H1 (cell line): ENCODE measurements at regions not wholly inside any gene's neighbourhood (a gene's known extent, or its start where the extent isn't known, plus 50 kb on each side); places are given as distances from the start of the nearest gene placed in this dataset.

Experiments
- CTCF ChIA-PET: fragments of 300-600 bp; sonication (Branson Sonifier 250); formaldehyde crosslinking; loops from one replicate; lab custom pipeline; 2021; ENCODE audit not compliant: partially characterized antibody; lab: Charles Lee
- POLR2A ChIA-PET: fragments of 300-600 bp; sonication (Branson Sonifier 250); formaldehyde crosslinking; loops from one replicate; lab custom pipeline; 2021; ENCODE audit warnings: inconsistent platforms; ENCODE audit not compliant: partially characterized antibody; lab: Charles Lee
- DNase-seq, 2 experiments: peaks; one replicate each; pipeline versions ENCODE4 v3.0.0 to v3.0.0-alpha.2; 2010 to 2022; ENCODE audit warnings: low spot score in 2 of 2, low read depth in 1 of 2, mixed read lengths in 1 of 2
- FAIRE-seq: peaks from 2 replicates; lab custom pipeline; 2011; peaks lifted over from hg19 to GRCh38; lab: Jason Lieb, UNC
- H2AFZ ChIP-seq: 2 replicates; pipeline ENCODE4 v1.8.1; 2012; ENCODE audit warnings: low read length, inconsistent platforms
- H2AK5ac ChIP-seq: 2 replicates; pipeline ENCODE4 v1.6.1; 2013; ENCODE audit warnings: low read depth, low read length
- H2BK120ac ChIP-seq: replicated peaks from 2 replicates; pipeline ENCODE3; 2013; ENCODE audit warnings: low read depth, low read length, inconsistent platforms
- H2BK12ac ChIP-seq: 2 replicates; pipeline ENCODE4 v1.6.1; 2013; ENCODE audit warnings: low read depth, low read length
- H2BK15ac ChIP-seq: 2 replicates; pipeline ENCODE4 v1.6.1; 2013; ENCODE audit warnings: low read length
- H2BK20ac ChIP-seq: 2 replicates; pipeline ENCODE4 v1.6.1; 2013; ENCODE audit warnings: low read length
- H2BK5ac ChIP-seq: 2 replicates; pipeline ENCODE4 v1.6.1; 2013; ENCODE audit warnings: low read depth, low read length
- H3K14ac ChIP-seq: 2 replicates; pipeline ENCODE4 v1.6.1; 2013; ENCODE audit warnings: inconsistent platforms; ENCODE audit not compliant: insufficient read length
- H3K18ac ChIP-seq: 2 replicates; pipeline ENCODE4 v1.6.1; 2013; ENCODE audit warnings: low read length; ENCODE audit errors: extremely low read depth
- H3K23ac ChIP-seq: 2 replicates; pipeline ENCODE4 v1.6.1; 2013; ENCODE audit warnings: inconsistent platforms; ENCODE audit not compliant: insufficient read length
- H3K23me2 ChIP-seq: 2 replicates; pipeline ENCODE4 v1.6.1; 2013; ENCODE audit warnings: low read depth, low read length
- H3K27ac ChIP-seq: 2 replicates; pipeline ENCODE4 v1.6.1; 2011; ENCODE audit warnings: low read depth, low read length, inconsistent platforms
- H3K27me3 ChIP-seq, 4 experiments: replicated peaks in 1 of 4; 1 replicate in 1 of 4; 2 replicates in 3 of 4; pipeline versions ENCODE4 v1.6.1 to v1.8.1; 2011 to 2013; ENCODE audit warnings: low read length in 3 of 4, mild to moderate bottlenecking in 3 of 4, inconsistent platforms in 2 of 4, mixed read lengths in 2 of 4, moderate library complexity in 1 of 4; ENCODE audit not compliant: control insufficient read depth in 3 of 4, insufficient read depth in 3 of 4; ENCODE audit errors: extremely low read depth in 1 of 4
- H3K36me3 ChIP-seq, 4 experiments: 2 replicates each; pipeline versions ENCODE4 v1.6.1 to v1.8.1; 2011 to 2013; ENCODE audit warnings: mild to moderate bottlenecking in 4 of 4, low read length in 3 of 4, moderate library complexity in 2 of 4, control low read depth in 1 of 4, inconsistent platforms in 1 of 4; ENCODE audit not compliant: insufficient read depth in 4 of 4, control insufficient read depth in 2 of 4
- H3K4ac ChIP-seq: replicated peaks from 2 replicates; pipeline ENCODE3; 2013; ENCODE audit warnings: low read length, low read depth, mixed read lengths, inconsistent platforms; ENCODE audit not compliant: insufficient read length
- H3K4me1 ChIP-seq, 4 experiments: replicated peaks in 1 of 4; 1 replicate in 1 of 4; 2 replicates in 3 of 4; pipeline versions ENCODE4 v1.6.1 to v1.8.1; 2011 to 2013; ENCODE audit warnings: low read length in 3 of 4, inconsistent platforms in 2 of 4, mixed read lengths in 1 of 4; ENCODE audit not compliant: insufficient read depth in 4 of 4, control insufficient read depth in 3 of 4
- H3K4me2 ChIP-seq, 2 experiments: 2 replicates each; pipeline versions ENCODE4 v1.6.1 to v1.8.1; 2011 to 2013; ENCODE audit warnings: low read depth in 2 of 2, low read length in 2 of 2, control low read depth in 1 of 2, inconsistent platforms in 1 of 2, mild to moderate bottlenecking in 1 of 2; ENCODE audit not compliant: insufficient read depth in 1 of 2
- H3K4me3 ChIP-seq, 4 experiments: fragments of 200-600, 300-600 bp in 1 of 4; sonication (generic), shearing (Covaris generic), sonication (Bioruptor Twin) in 1 of 4; 2 replicates each; pipeline versions ENCODE4 v1.5.1 to v1.8.1; 2011 to 2016; ENCODE audit warnings: low read length in 4 of 4, low read depth in 3 of 4, control low read depth in 2 of 4, inconsistent platforms in 2 of 4, mild to moderate bottlenecking in 2 of 4, mixed read lengths in 1 of 4, moderate library complexity in 1 of 4; ENCODE audit not compliant: insufficient read depth in 2 of 4; ENCODE audit errors: extremely low read depth in 1 of 4
- H3K56ac ChIP-seq: replicated peaks from 2 replicates; pipeline ENCODE3; 2013; ENCODE audit warnings: low read depth, mild to moderate bottlenecking, mixed read lengths, low read length, inconsistent platforms; ENCODE audit not compliant: insufficient read length
- H3K79me1 ChIP-seq: 2 replicates; pipeline ENCODE4 v1.6.1; 2013; ENCODE audit warnings: low read depth, low read length, control low read depth
- H3K79me2 ChIP-seq, 2 experiments: 2 replicates each; pipeline versions ENCODE4 v1.6.1 to v1.8.1; 2012 to 2013; ENCODE audit warnings: low read length in 2 of 2, mild to moderate bottlenecking in 2 of 2, inconsistent platforms in 1 of 2; ENCODE audit not compliant: insufficient read depth in 2 of 2, control insufficient read depth in 1 of 2
- H3K9ac ChIP-seq, 4 experiments: replicated peaks in 1 of 4; 1 replicate in 1 of 4; 2 replicates in 3 of 4; pipeline versions ENCODE4 v1.6.1 to v1.8.1; 2011 to 2013; ENCODE audit warnings: low read depth in 3 of 4, low read length in 3 of 4, control low read depth in 2 of 4, mild to moderate bottlenecking in 2 of 4, moderate library complexity in 2 of 4, inconsistent platforms in 1 of 4; ENCODE audit errors: extremely low read depth in 1 of 4
- H3K9me3 ChIP-seq, 2 experiments: 2 replicates each; pipeline versions ENCODE4 v1.6.1 to v1.8.1; 2012 to 2013; ENCODE audit warnings: mild to moderate bottlenecking in 2 of 2, moderate library complexity in 2 of 2, control low read depth in 1 of 2, inconsistent platforms in 1 of 2, low read depth in 1 of 2, low read length in 1 of 2, mixed read lengths in 1 of 2; ENCODE audit not compliant: insufficient read depth in 2 of 2
- H4K20me1 ChIP-seq, 2 experiments: replicated peaks in 1 of 2; 2 replicates each; pipeline versions ENCODE3 to v1.8.1; 2011 to 2013; ENCODE audit warnings: inconsistent platforms in 2 of 2, low read length in 2 of 2, mild to moderate bottlenecking in 1 of 2; ENCODE audit not compliant: insufficient read depth in 2 of 2, control insufficient read depth in 1 of 2
- H4K5ac ChIP-seq: 2 replicates; pipeline ENCODE4 v1.6.1; 2013; ENCODE audit warnings: low read length, low read depth, mixed read lengths, inconsistent platforms; ENCODE audit not compliant: insufficient read length
- H4K8ac ChIP-seq: 2 replicates; pipeline ENCODE4 v1.8.0; 2013; ENCODE audit warnings: mild to moderate bottlenecking, moderate library complexity, low read length, inconsistent platforms; ENCODE audit not compliant: insufficient read depth; ENCODE audit errors: extremely low read depth
- H4K91ac ChIP-seq: replicated peaks from 2 replicates; pipeline ENCODE3; 2013; ENCODE audit warnings: low read length, mixed read lengths, inconsistent platforms; ENCODE audit not compliant: insufficient read length
- CBX5 ChIP-seq: fragments of 300-800, 300-1000 bp; sonication (generic); IDR thresholded peaks from 2 replicates; pipeline ENCODE4 v1.7.1; 2016; ENCODE audit warnings: antibody characterized with exemption, low read length, low read depth
- CTBP2 ChIP-seq: IDR thresholded peaks from 2 replicates; pipeline ENCODE4 v1.7.0; 2011; ENCODE audit warnings: borderline replicate concordance, mild to moderate bottlenecking, moderate library complexity, mixed read lengths, low read length; ENCODE audit not compliant: insufficient read depth, insufficient read length
- GABPA ChIP-seq: IDR thresholded peaks from 2 replicates; pipeline ENCODE4 v1.6.1; 2011; ENCODE audit warnings: mild to moderate bottlenecking, low read length, moderate library complexity, borderline replicate concordance; ENCODE audit not compliant: insufficient read depth
- GTF2F1 ChIP-seq: IDR thresholded peaks from 2 replicates; pipeline ENCODE4 v1.6.1; 2012; ENCODE audit warnings: low read depth, low read length, improper control_type of control experiment, borderline replicate concordance
- KDM5A ChIP-seq: fragments of 200-600 bp; IDR thresholded peaks from 2 replicates; pipeline ENCODE4 v1.7.1; 2012; ENCODE audit warnings: mild to moderate bottlenecking, low read length, inconsistent platforms, mixed read lengths
- PHF8 ChIP-seq: fragments of 200-600 bp; sonication (generic); conservative IDR thresholded peaks from 2 replicates; pipeline ENCODE4 v1.7.1; 2012; ENCODE audit warnings: low read depth, mild to moderate bottlenecking, inconsistent platforms, low read length, moderate library complexity
- POLR2AphosphoS5 ChIP-seq: IDR thresholded peaks from 2 replicates; pipeline ENCODE4 v1.6.1; 2011; ENCODE audit warnings: low read depth, low read length
- SP2 ChIP-seq: IDR thresholded peaks from 2 replicates; pipeline ENCODE4 v1.6.1; 2012; ENCODE audit warnings: mild to moderate bottlenecking, low read length, inconsistent platforms
- TAF1 ChIP-seq: IDR thresholded peaks from 2 replicates; pipeline ENCODE4 v1.6.1; 2011; ENCODE audit warnings: mild to moderate bottlenecking, low read depth, low read length
- TF ChIP-seq, protein P1 (sequence below): IDR thresholded peaks from 2 replicates; pipeline ENCODE4 v1.6.1; 2011; ENCODE audit warnings: low read length, improper control_type of control experiment
- TF ChIP-seq, protein P2 (sequence below): IDR thresholded peaks from 2 replicates; pipeline ENCODE4 v1.6.1; 2012; ENCODE audit warnings: low read length, inconsistent platforms

DNA sequence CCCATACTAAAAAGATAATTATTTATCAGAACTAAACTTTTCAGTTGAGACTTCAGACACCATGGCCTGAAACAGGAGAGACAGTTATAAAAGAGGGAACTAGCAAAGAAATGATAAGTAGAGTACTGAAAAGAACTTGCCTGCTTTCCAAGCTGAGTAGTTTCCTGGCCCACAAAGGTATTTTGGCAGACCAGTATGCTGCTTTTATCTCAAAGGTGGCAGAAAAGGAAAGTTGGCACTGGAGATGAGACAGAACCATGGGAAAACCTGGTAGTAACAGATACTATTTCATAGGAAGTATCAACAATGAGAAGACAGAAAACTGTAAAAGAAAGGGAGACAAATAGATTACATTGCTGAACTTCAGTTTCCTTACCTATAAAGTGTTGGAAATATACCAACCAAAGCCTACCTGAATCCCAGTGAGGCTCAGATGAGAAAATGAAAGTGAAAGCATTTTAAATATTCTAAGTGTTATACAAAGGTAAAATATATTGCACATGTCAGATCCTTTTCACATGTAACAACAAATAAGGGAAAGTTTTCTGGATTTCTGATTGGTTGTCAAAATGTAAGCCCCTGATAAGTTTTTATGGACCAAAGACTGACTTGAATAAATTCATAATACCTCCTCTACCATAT is 155.3 kb upstream of the FSCB start:
- Histone ChIP-seq H3K36me3 (no peaks in the 10 kb centered on the region), H2BK12ac (no peak overlapping the region), H4K91ac (no peak overlapping the region), H3K27me3 (no peaks in the 10 kb centered on the region), H4K8ac (no peak overlapping the region), H3K56ac (no peak overlapping the region), H3K18ac (no peak overlapping the region), H3K14ac (no peak overlapping the region), H3K9me3 (no peaks in the 10 kb centered on the region), H3K27ac (no peak overlapping the region), H3K4me3 (no peak overlapping the region), H2AFZ (no peak overlapping the region), H3K9ac (no peak overlapping the region), H3K79me1 (no peaks in the 10 kb centered on the region), H4K20me1 (no peaks in the 10 kb centered on the region), H3K23me2 (no peaks in the 10 kb centered on the region), H3K4ac (no peak overlapping the region), H2BK120ac (no peak overlapping the region), H2AK5ac (no peak overlapping the region), H3K79me2 (no peaks in the 10 kb centered on the region), H3K23ac (no peak overlapping the region), H2BK15ac (no peak overlapping the region), H4K5ac (no peak overlapping the region), H3K4me1 (peaks cover 0 to 4% (median 0%) of the 10 kb centered on the region in 4 experiments; a peak in 1 of 7 replicates), H2BK20ac (no peak overlapping the region), H3K4me2 (no peak overlapping the region), H2BK5ac (no peak overlapping the region)
- DNase-seq (no peak), FAIRE-seq (no peak)
- ChIA-PET POLR2A (no interaction called here), CTCF (interaction anchor here (1.0 kb wide), 1 partner anchor 142 kb away, joined by 3 read pairs; no protein-coding TSS in a partner anchor)
- TF ChIP-seq TAF1 = no peak
- no peak for TF ChIP-seq GABPA
- no peak for TF ChIP-seq CBX5
- no peak for TF ChIP-seq POLR2AphosphoS5
- TF ChIP-seq, protein P1, sequence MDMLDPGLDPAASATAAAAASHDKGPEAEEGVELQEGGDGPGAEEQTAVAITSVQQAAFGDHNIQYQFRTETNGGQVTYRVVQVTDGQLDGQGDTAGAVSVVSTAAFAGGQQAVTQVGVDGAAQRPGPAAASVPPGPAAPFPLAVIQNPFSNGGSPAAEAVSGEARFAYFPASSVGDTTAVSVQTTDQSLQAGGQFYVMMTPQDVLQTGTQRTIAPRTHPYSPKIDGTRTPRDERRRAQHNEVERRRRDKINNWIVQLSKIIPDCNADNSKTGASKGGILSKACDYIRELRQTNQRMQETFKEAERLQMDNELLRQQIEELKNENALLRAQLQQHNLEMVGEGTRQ = no peak
- no peak for TF ChIP-seq KDM5A
- TF ChIP-seq SP2 = no peak
- TF ChIP-seq GTF2F1 = no peak
- no peak for TF ChIP-seq PHF8
- TF ChIP-seq, protein P2, sequence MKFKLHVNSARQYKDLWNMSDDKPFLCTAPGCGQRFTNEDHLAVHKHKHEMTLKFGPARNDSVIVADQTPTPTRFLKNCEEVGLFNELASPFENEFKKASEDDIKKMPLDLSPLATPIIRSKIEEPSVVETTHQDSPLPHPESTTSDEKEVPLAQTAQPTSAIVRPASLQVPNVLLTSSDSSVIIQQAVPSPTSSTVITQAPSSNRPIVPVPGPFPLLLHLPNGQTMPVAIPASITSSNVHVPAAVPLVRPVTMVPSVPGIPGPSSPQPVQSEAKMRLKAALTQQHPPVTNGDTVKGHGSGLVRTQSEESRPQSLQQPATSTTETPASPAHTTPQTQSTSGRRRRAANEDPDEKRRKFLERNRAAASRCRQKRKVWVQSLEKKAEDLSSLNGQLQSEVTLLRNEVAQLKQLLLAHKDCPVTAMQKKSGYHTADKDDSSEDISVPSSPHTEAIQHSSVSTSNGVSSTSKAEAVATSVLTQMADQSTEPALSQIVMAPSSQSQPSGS = no peak
- no peak for TF ChIP-seq CTBP2
